GM13977 (cell line): ENCODE measurements at regions not wholly inside any gene's neighbourhood (a gene's known extent, or its start where the extent isn't known, plus 50 kb on each side); places are given as distances from the start of the nearest gene placed in this dataset.

ENCODE experiments used
- DNase-seq: peaks from one replicate; pipeline ENCODE4 v3.0.0; 2012; ENCODE audit warnings: low spot score
- in situ Hi-C: fragments of 300-500 bp; cut with MboI; formaldehyde crosslinking; loops from one replicate; pipeline ENCODE4 v1.12.0; 2022; ENCODE audit warnings: low sequenced_read_pairs, low pct_unique_long_range_greater_than_20kb, mixed read lengths, inconsistent platforms; ENCODE audit not compliant: unreplicated experiment
- TF ChIP-seq, protein P1 (sequence below): IDR thresholded peaks from 2 replicates; pipeline ENCODE4 v1.5.1; 2012; ENCODE audit warnings: mild to moderate bottlenecking, control low read depth; ENCODE audit not compliant: insufficient read depth; ENCODE audit errors: extremely low read depth, missing control alignments

DNA sequence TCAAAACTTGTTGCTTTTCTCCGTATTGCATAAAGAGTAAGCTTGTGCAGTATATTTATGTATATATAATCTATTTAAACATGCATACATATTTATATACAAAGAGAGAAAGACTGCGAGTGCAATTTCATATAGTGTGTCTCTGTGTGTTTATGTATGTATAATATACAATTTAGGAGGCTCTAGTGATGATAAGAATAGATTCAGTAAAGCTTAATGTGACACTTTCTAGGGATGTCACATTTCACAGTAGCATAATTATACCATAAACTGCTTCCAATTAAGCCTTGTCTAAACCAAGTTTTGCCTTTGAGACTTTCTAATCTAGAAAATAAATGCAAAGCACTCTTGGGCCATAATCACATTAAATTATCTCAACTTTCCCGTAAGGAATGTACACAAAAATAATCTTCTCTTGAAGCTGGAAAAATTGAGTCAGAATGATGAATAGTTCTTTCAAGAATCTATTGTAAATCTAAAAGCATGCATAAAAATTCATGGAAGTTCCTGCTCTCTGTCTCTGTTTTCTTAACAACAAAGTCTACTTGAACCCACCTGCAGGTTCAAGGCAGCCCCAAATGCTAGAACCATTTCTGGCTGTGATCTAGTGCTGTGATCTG is 114.1 kb upstream of the NPY2R start:
- DNase-seq = no peak
- in situ Hi-C loops = no loop called here
- TF ChIP-seq, protein P1, sequence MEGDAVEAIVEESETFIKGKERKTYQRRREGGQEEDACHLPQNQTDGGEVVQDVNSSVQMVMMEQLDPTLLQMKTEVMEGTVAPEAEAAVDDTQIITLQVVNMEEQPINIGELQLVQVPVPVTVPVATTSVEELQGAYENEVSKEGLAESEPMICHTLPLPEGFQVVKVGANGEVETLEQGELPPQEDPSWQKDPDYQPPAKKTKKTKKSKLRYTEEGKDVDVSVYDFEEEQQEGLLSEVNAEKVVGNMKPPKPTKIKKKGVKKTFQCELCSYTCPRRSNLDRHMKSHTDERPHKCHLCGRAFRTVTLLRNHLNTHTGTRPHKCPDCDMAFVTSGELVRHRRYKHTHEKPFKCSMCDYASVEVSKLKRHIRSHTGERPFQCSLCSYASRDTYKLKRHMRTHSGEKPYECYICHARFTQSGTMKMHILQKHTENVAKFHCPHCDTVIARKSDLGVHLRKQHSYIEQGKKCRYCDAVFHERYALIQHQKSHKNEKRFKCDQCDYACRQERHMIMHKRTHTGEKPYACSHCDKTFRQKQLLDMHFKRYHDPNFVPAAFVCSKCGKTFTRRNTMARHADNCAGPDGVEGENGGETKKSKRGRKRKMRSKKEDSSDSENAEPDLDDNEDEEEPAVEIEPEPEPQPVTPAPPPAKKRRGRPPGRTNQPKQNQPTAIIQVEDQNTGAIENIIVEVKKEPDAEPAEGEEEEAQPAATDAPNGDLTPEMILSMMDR = no peak

- in situ Hi-C loops = no loop called here
- DNase-seq = no peak
- TF ChIP-seq, protein P1 = no peak
Observed at GRCh38 chr4:155099231-155099630, 109.2 kb upstream of the NPY2R start.

GRCh38 chr4:155106629-155107028 is 101.8 kb upstream of the NPY2R start:
- DNase-seq = no peak
- in situ Hi-C loops = no loop called here
- TF ChIP-seq, protein P1 = no peak

- in situ Hi-C loops = no loop called here
- no peak for DNase-seq
- TF ChIP-seq, protein P1 = no peak
Observed at GRCh38 chr4:155107059-155107458, 101.4 kb upstream of the NPY2R start.

DNA sequence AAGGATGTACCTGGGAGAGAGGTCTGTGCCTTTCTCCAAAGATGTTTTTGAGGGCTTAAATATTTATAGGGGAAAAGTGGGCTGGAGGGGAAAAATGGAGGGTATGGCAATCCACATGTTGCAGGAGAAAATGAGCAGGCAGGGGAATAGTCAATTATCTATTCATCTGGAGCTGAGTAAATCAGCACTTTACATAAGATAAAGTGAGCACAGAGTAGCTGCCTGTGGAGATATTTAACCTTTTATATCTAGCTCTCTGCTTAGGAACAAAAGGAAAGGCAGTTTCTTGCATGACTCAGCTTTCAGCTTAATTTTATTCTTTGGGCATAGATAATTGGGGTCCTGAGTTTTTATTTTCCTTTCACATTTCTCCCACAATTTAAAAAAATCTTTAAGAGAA is 93.6 kb upstream of the NPY2R start:
- no peak for DNase-seq
- in situ Hi-C loops = no loop called here
- TF ChIP-seq, protein P1 = no peak

DNA sequence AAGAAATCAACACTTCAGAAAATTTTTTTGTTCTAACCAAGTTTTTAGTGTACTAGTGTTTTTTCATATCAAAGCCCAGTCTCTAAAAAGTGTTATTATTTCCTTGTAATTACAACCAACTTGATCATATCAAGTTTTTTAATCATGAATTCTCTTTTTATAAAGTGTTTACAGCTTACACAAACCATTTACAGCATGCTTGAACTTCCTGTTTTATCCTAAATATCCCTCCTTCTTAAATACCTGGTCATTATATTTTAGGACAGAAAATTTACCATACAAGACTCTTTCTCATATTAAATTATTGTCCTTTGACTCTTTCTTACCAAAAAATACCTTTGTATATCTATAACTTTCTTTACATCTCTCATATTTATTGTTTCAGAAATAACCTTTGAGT is 89.4 kb upstream of the NPY2R start:
- in situ Hi-C loops = no loop called here
- TF ChIP-seq, protein P1 = no peak
- no peak for DNase-seq
